VCaP (cell line): ENCODE measurements at regions not wholly inside any gene's neighbourhood (a gene's known extent, or its start where the extent isn't known, plus 50 kb on each side); places are given as distances from the start of the nearest gene placed in this dataset.

ENCODE experiments used
- H3K27ac ChIP-seq: fragments of 450-650 bp; 2 replicates; pipeline ENCODE4 v1.5.1; 2017
- CTCF ChIP-seq: fragments of 450-650 bp; conservative IDR thresholded peaks from 2 replicates; pipeline ENCODE4 v1.5.1; 2017; ENCODE audit warnings: mild to moderate bottlenecking, moderate library complexity

- H3K27ac ChIP-seq, result no peak overlapping the region
- TF ChIP-seq CTCF, result no peak
These were observed 149.2 kb upstream of the CTNNB1 start for GRCh38 chr3:41050144-41050543.

GRCh38 chr3:41053220-41053619, 146.1 kb upstream of the CTNNB1 start:
- no peak for TF ChIP-seq CTCF

GRCh38 chr3:41060106-41060505, 139.2 kb upstream of the CTNNB1 start:
- no peak for TF ChIP-seq CTCF
- H3K27ac ChIP-seq, result no peak overlapping the region

More at GRCh38 chr3:41053220-41053619, 146.1 kb upstream of the CTNNB1 start:
- H3K27ac ChIP-seq, result no peak overlapping the region

GRCh38 chr3:41064070-41064469, 135.2 kb upstream of the CTNNB1 start:
- no peak for TF ChIP-seq CTCF
- H3K27ac ChIP-seq, result no peak overlapping the region

- no peak overlapping the region for H3K27ac ChIP-seq
- no peak for TF ChIP-seq CTCF
These were observed 134.8 kb upstream of the CTNNB1 start for GRCh38 chr3:41064526-41064925.

GRCh38 chr3:41065340-41065739, 134.0 kb upstream of the CTNNB1 start:
- no peak overlapping the region for H3K27ac ChIP-seq
- no peak for TF ChIP-seq CTCF

- TF ChIP-seq CTCF, result no peak
- H3K27ac ChIP-seq, result no peak overlapping the region
These were observed 126.1 kb upstream of the CTNNB1 start for GRCh38 chr3:41073190-41073589.

- TF ChIP-seq CTCF, result no peak
- H3K27ac ChIP-seq, result no peak overlapping the region
These were observed 123.3 kb upstream of the CTNNB1 start for GRCh38 chr3:41075975-41076374.
